ENCODE measurements at regions not wholly inside any gene's neighbourhood (a gene's known extent, or its start where the extent isn't known, plus 50 kb on each side); places are given as distances from the start of the nearest gene placed in this dataset.

- Histone ChIP-seq H3K27ac (no peak overlapping the region), H3K4me3 (no peak overlapping the region)
Observed at GRCh38 chr12:92650228-92650822, 52.5 kb upstream of the PLEKHG7 start.

GRCh38 chr12:92649511-92650227 is 53.1 kb upstream of the PLEKHG7 start:
- no peak overlapping the region for H3K4me3 ChIP-seq
- H3K27ac ChIP-seq = peak overlapping the region in 4 of 21 experiments; percentile 7 to 42 (median 36)

GRCh38 chr12:92648242-92649031 is 54.4 kb upstream of the PLEKHG7 start:
- Histone ChIP-seq H3K27ac (peak overlapping the region in 2 of 21 experiments; percentile 37 to 42), H3K4me3 (no peak overlapping the region)

GRCh38 chr12:92641291-92641690 is 61.5 kb upstream of the PLEKHG7 start:
- no peak overlapping the region for H3K4me3 ChIP-seq

GRCh38 chr12:92640691-92641090 is 62.1 kb upstream of the PLEKHG7 start:
- Histone ChIP-seq H3K27ac (no peak overlapping the region), H3K4me3 (no peak overlapping the region)

More at GRCh38 chr12:92641291-92641690, 61.5 kb upstream of the PLEKHG7 start:
- no peak overlapping the region for H3K27ac ChIP-seq

- Histone ChIP-seq H3K27ac (no peak overlapping the region), H3K4me3 (no peak overlapping the region)
Observed at GRCh38 chr12:92639017-92639416, 63.8 kb upstream of the PLEKHG7 start.

- Histone ChIP-seq H3K4me3 (no peak overlapping the region), H3K27ac (no peak overlapping the region)
Observed at GRCh38 chr12:92634730-92635129, 68.1 kb upstream of the PLEKHG7 start.

- Histone ChIP-seq H3K27ac (no peak overlapping the region), H3K4me3 (no peak overlapping the region)
Observed at GRCh38 chr12:92634202-92634601, 68.6 kb upstream of the PLEKHG7 start.

GRCh38 chr12:92630968-92631367 is 71.8 kb upstream of the PLEKHG7 start:
- no peak overlapping the region for H3K4me3 ChIP-seq
- no peak overlapping the region for H3K27ac ChIP-seq

GRCh38 chr12:92629349-92630065 is 73.3 kb upstream of the PLEKHG7 start:
- Histone ChIP-seq H3K4me3 (no peak overlapping the region), H3K27ac (no peak overlapping the region)

- Histone ChIP-seq H3K4me3 (no peak overlapping the region), H3K27ac (no peak overlapping the region)
Observed at GRCh38 chr12:92628476-92628875, 74.3 kb upstream of the PLEKHG7 start.

- Histone ChIP-seq H3K4me3 (no peak overlapping the region), H3K27ac (no peak overlapping the region)
Observed at GRCh38 chr12:92627511-92627910, 75.3 kb upstream of the PLEKHG7 start.

GRCh38 chr12:92625639-92626310 is 77.0 kb upstream of the PLEKHG7 start:
- Histone ChIP-seq H3K4me3 (no peak overlapping the region), H3K27ac (no peak overlapping the region)

GRCh38 chr12:92624236-92624635 is 78.6 kb upstream of the PLEKHG7 start:
- Histone ChIP-seq H3K4me3 (no peak overlapping the region), H3K27ac (no peak overlapping the region)

GRCh38 chr12:92623386-92623785 is 79.4 kb upstream of the PLEKHG7 start:
- Histone ChIP-seq H3K4me3 (no peak overlapping the region), H3K27ac (no peak overlapping the region)

GRCh38 chr12:92621833-92622232 is 81.0 kb upstream of the PLEKHG7 start:
- H3K4me3 ChIP-seq = no peak overlapping the region

GRCh38 chr12:92621312-92621711 is 81.5 kb upstream of the PLEKHG7 start:
- Histone ChIP-seq H3K4me3 (no peak overlapping the region), H3K27ac (no peak overlapping the region)

More at GRCh38 chr12:92621833-92622232, 81.0 kb upstream of the PLEKHG7 start:
- no peak overlapping the region for H3K27ac ChIP-seq

GRCh38 chr12:92619730-92620684 is 82.8 kb upstream of the PLEKHG7 start:
- Histone ChIP-seq H3K4me3 (no peak overlapping the region), H3K27ac (no peak overlapping the region)
